T-helper 17 cell (primary cell): ENCODE measurements at regions not wholly inside any gene's neighbourhood (a gene's known extent, or its start where the extent isn't known, plus 50 kb on each side); places are given as distances from the start of the nearest gene placed in this dataset.
"Not testable (repeated sequence)": the region's sequence is repeated elsewhere in the genome, so short reads cannot be mapped to it uniquely, and the experiment has no call there.

Experiments
- ATAC-seq: fragments of 150-1000 bp; cut with Tn5 transposase; 2 replicates; pipeline ENCODE4 v1.10.0; 2021; ENCODE audit warnings: mild to moderate bottlenecking, moderate library complexity
- DNase-seq, 3 donors: peaks; one replicate each; pipeline versions ENCODE4 v3.0.0 to v3.0.0-alpha.2; 2020 to 2021
- H3K9me3 ChIP-seq: one replicate; pipeline ENCODE4 v1.7.0; 2013; ENCODE audit warnings: low read length, mild to moderate bottlenecking; ENCODE audit not compliant: control insufficient read depth, poor library complexity, severe bottlenecking
- H3K27ac Mint-ChIP-seq: one replicate; pipeline ENCODE4 v1.8.0; 2022; ENCODE audit warnings: mild to moderate bottlenecking, moderate library complexity, mixed read lengths
- H3K27me3 Mint-ChIP-seq: one replicate; pipeline ENCODE4 v1.8.0; 2022; ENCODE audit warnings: mixed read lengths
- H3K36me3 Mint-ChIP-seq: one replicate; pipeline ENCODE4 v1.8.0; 2022; ENCODE audit warnings: low read depth, mixed read lengths
- H3K4me1 Mint-ChIP-seq: one replicate; pipeline ENCODE4 v1.8.0; 2022; ENCODE audit warnings: mild to moderate bottlenecking, mixed read lengths
- H3K4me3 Mint-ChIP-seq: one replicate; pipeline ENCODE4 v1.8.0; 2022; ENCODE audit warnings: mild to moderate bottlenecking, moderate library complexity, mixed read lengths

GRCh38 chr9:7554699-7555098 is 244.9 kb downstream of the DMAC1 start:
- no peak overlapping the region for H3K4me3 Mint-ChIP-seq
- DNase-seq = no peak
- H3K27ac Mint-ChIP-seq = no peak overlapping the region
- H3K9me3 ChIP-seq = no peaks in the 10 kb centered on the region
- H3K36me3 Mint-ChIP-seq = no peaks in the 10 kb centered on the region
- H3K4me1 Mint-ChIP-seq = no peaks in the 10 kb centered on the region
- ATAC-seq = no peak
- peaks cover 25% of the 10 kb centered on the region for H3K27me3 Mint-ChIP-seq

- H3K9me3 ChIP-seq, H3K4me3 Mint-ChIP-seq, DNase-seq, H3K27ac Mint-ChIP-seq, ATAC-seq, H3K36me3 Mint-ChIP-seq, H3K4me1 Mint-ChIP-seq: not testable (repeated sequence)
- peaks cover 36% of the 10 kb centered on the region for H3K27me3 Mint-ChIP-seq
Measured at GRCh38 chr9:7552706-7553105, 246.9 kb downstream of the DMAC1 start.

GRCh38 chr9:7549249-7549648 is 250.3 kb downstream of the DMAC1 start:
- ATAC-seq = no peak
- no peak overlapping the region for H3K4me3 Mint-ChIP-seq

GRCh38 chr9:7546261-7546660 is 253.3 kb downstream of the DMAC1 start:
- no peaks in the 10 kb centered on the region for H3K36me3 Mint-ChIP-seq
- ATAC-seq = no peak
- H3K9me3 ChIP-seq = no peaks in the 10 kb centered on the region
- DNase-seq = no peak
- H3K4me3 Mint-ChIP-seq = no peak overlapping the region
- H3K27me3 Mint-ChIP-seq = peaks cover 46% of the 10 kb centered on the region
- H3K27ac Mint-ChIP-seq = no peak overlapping the region
- no peaks in the 10 kb centered on the region for H3K4me1 Mint-ChIP-seq

More at GRCh38 chr9:7549249-7549648, 250.3 kb downstream of the DMAC1 start:
- no peaks in the 10 kb centered on the region for H3K36me3 Mint-ChIP-seq
- no peaks in the 10 kb centered on the region for H3K4me1 Mint-ChIP-seq
- H3K27ac Mint-ChIP-seq = no peak overlapping the region
- DNase-seq = no peak
- H3K9me3 ChIP-seq = no peaks in the 10 kb centered on the region
- H3K27me3 Mint-ChIP-seq = peaks cover 54% of the 10 kb centered on the region

GRCh38 chr9:7545371-7546165 is 254.0 kb downstream of the DMAC1 start:
- Mint-ChIP-seq H3K4me3 (no peak overlapping the region), H3K27ac (no peak overlapping the region), H3K36me3 (no peaks in the 10 kb centered on the region), H3K4me1 (no peaks in the 10 kb centered on the region), H3K27me3 (peaks cover 48% of the 10 kb centered on the region)
- no peak for ATAC-seq
- no peaks in the 10 kb centered on the region for H3K9me3 ChIP-seq
- DNase-seq = no peak

GRCh38 chr9:7542693-7543092 is 256.9 kb downstream of the DMAC1 start:
- H3K27me3 Mint-ChIP-seq = peaks cover 46% of the 10 kb centered on the region
- H3K4me1 Mint-ChIP-seq = no peaks in the 10 kb centered on the region
- H3K36me3 Mint-ChIP-seq = no peaks in the 10 kb centered on the region
- no peak overlapping the region for H3K27ac Mint-ChIP-seq
- H3K4me3 Mint-ChIP-seq = no peak overlapping the region
- no peak for DNase-seq
- ATAC-seq = no peak
- no peaks in the 10 kb centered on the region for H3K9me3 ChIP-seq

- no peaks in the 10 kb centered on the region for H3K4me1 Mint-ChIP-seq
- peaks cover 46% of the 10 kb centered on the region for H3K27me3 Mint-ChIP-seq
- ATAC-seq (no peak), DNase-seq (no peak)
- no peaks in the 10 kb centered on the region for H3K9me3 ChIP-seq
- H3K4me3 Mint-ChIP-seq = no peak overlapping the region
- no peak overlapping the region for H3K27ac Mint-ChIP-seq
- no peaks in the 10 kb centered on the region for H3K36me3 Mint-ChIP-seq
Measured at GRCh38 chr9:7542126-7542525, 257.5 kb downstream of the DMAC1 start.

- Mint-ChIP-seq H3K27ac (no peak overlapping the region), H3K4me1 (no peaks in the 10 kb centered on the region), H3K4me3 (no peak overlapping the region), H3K27me3 (peaks cover 56% of the 10 kb centered on the region), H3K36me3 (no peaks in the 10 kb centered on the region)
- no peaks in the 10 kb centered on the region for H3K9me3 ChIP-seq
- peak; percentile 44 for ATAC-seq
- DNase-seq = no peak
Measured at GRCh38 chr9:7536310-7536939, 263.2 kb downstream of the DMAC1 start.

- H3K27ac Mint-ChIP-seq = no peak overlapping the region
- no peak for DNase-seq
- H3K4me1 Mint-ChIP-seq = no peaks in the 10 kb centered on the region
- no peaks in the 10 kb centered on the region for H3K9me3 ChIP-seq
- peaks cover 3% of the 10 kb centered on the region for H3K36me3 Mint-ChIP-seq
- no peak overlapping the region for H3K4me3 Mint-ChIP-seq
- ATAC-seq = no peak
- H3K27me3 Mint-ChIP-seq = peaks cover 56% of the 10 kb centered on the region
Measured at GRCh38 chr9:7534211-7534935, 265.2 kb downstream of the DMAC1 start.

- H3K27ac Mint-ChIP-seq = no peak overlapping the region
- H3K4me1 Mint-ChIP-seq = no peaks in the 10 kb centered on the region
- ATAC-seq (no peak), DNase-seq (no peak)
- peaks cover 3% of the 10 kb centered on the region for H3K36me3 Mint-ChIP-seq
- no peak overlapping the region for H3K4me3 Mint-ChIP-seq
- peaks cover 53% of the 10 kb centered on the region for H3K27me3 Mint-ChIP-seq
- no peaks in the 10 kb centered on the region for H3K9me3 ChIP-seq
Measured at GRCh38 chr9:7533376-7534090, 266.0 kb downstream of the DMAC1 start.

GRCh38 chr9:7523426-7524043 is 276.0 kb downstream of the DMAC1 start:
- H3K9me3 ChIP-seq = no peaks in the 10 kb centered on the region
- DNase-seq (no peak), ATAC-seq (no peak)
- Mint-ChIP-seq H3K27ac (no peak overlapping the region), H3K4me3 (no peak overlapping the region), H3K27me3 (peaks cover 29% of the 10 kb centered on the region), H3K36me3 (no peaks in the 10 kb centered on the region), H3K4me1 (no peaks in the 10 kb centered on the region)

GRCh38 chr9:7520396-7520795 is 279.2 kb downstream of the DMAC1 start:
- Mint-ChIP-seq H3K27me3 (peaks cover 33% of the 10 kb centered on the region), H3K27ac (no peak overlapping the region), H3K36me3 (no peaks in the 10 kb centered on the region), H3K4me3 (no peak overlapping the region), H3K4me1 (no peaks in the 10 kb centered on the region)
- DNase-seq (no peak), ATAC-seq (no peak)
- H3K9me3 ChIP-seq = no peaks in the 10 kb centered on the region

- Mint-ChIP-seq H3K27ac (no peak overlapping the region), H3K4me3 (no peak overlapping the region), H3K27me3 (peaks cover 48% of the 10 kb centered on the region), H3K4me1 (no peaks in the 10 kb centered on the region), H3K36me3 (no peaks in the 10 kb centered on the region)
- no peaks in the 10 kb centered on the region for H3K9me3 ChIP-seq
- no peak for DNase-seq
- no peak for ATAC-seq
Measured at GRCh38 chr9:7516376-7516775, 283.2 kb downstream of the DMAC1 start.
